Naive thymus-derived CD4-positive, alpha-beta T cell (primary cell): ENCODE measurements at regions not wholly inside any gene's neighbourhood (a gene's known extent, or its start where the extent isn't known, plus 50 kb on each side); places are given as distances from the start of the nearest gene placed in this dataset.
A peak's percentile ranks its signal among the peaks of the same experiment; 100 is the strongest.

Experiments used
- ATAC-seq: fragments of 150-1000 bp; cut with Tn5 transposase; 2 replicates; pipeline ENCODE4 v1.10.0; 2021; ENCODE audit warnings: mild to moderate bottlenecking, moderate library complexity
- CTCF ChIA-PET: fragments of 350-600 bp; sonication (Branson Sonifier 250); formaldehyde crosslinking; loops from one replicate; lab custom pipeline; 2021; ENCODE audit warnings: antibody characterized with exemption; lab: Charles Lee
- POLR2A ChIA-PET: fragments of 350-600 bp; sonication (Branson Sonifier 250); formaldehyde crosslinking; loops from one replicate; lab custom pipeline; 2021; ENCODE audit warnings: antibody characterized with exemption, inconsistent platforms; lab: Charles Lee
- DNase-seq, 9 donors: peaks; one replicate each; pipeline versions ENCODE4 v3.0.0 to v3.0.0-alpha.2; 2020 to 2022; ENCODE audit warnings: mixed read lengths in 1 of 9
- H3K27ac ChIP-seq: one replicate; pipeline ENCODE4 v1.7.0; 2013; ENCODE audit warnings: mild to moderate bottlenecking, low read depth, low read length, moderate library complexity
- H3K27me3 ChIP-seq, 2 donors: one replicate each; pipeline ENCODE4 v1.7.0; 2013; ENCODE audit warnings: low read length in 2 of 2, mild to moderate bottlenecking in 2 of 2, moderate library complexity in 2 of 2; ENCODE audit not compliant: control insufficient read depth in 2 of 2, insufficient read depth in 2 of 2
- H3K36me3 ChIP-seq, 3 experiments: 1 replicate in 2 of 3; 2 replicates in 1 of 3; pipeline ENCODE4 v1.7.0; 2013; ENCODE audit warnings: low read length in 3 of 3, mild to moderate bottlenecking in 3 of 3, moderate library complexity in 1 of 3; ENCODE audit not compliant: insufficient read depth in 3 of 3, control insufficient read depth in 2 of 3
- H3K4me1 ChIP-seq, 2 donors: one replicate each; pipeline ENCODE4 v1.7.0; 2013; ENCODE audit warnings: low read length in 2 of 2, mild to moderate bottlenecking in 2 of 2, moderate library complexity in 1 of 2; ENCODE audit not compliant: control insufficient read depth in 2 of 2, insufficient read depth in 2 of 2
- H3K4me3 ChIP-seq: 2 replicates; pipeline ENCODE4 v1.7.0; 2013; ENCODE audit warnings: mild to moderate bottlenecking, low read length
- H3K9me3 ChIP-seq, 3 experiments: 1 replicate in 2 of 3; 2 replicates in 1 of 3; pipeline ENCODE4 v1.7.0; 2013; ENCODE audit warnings: low read length in 3 of 3; ENCODE audit not compliant: control insufficient read depth in 2 of 3
- H3K27ac Mint-ChIP-seq, 9 donors: one replicate each; pipeline ENCODE4 v1.8.0; 2020 to 2022; ENCODE audit warnings: mixed read lengths in 9 of 9, mild to moderate bottlenecking in 8 of 9, moderate library complexity in 5 of 9, inconsistent platforms in 2 of 9
- H3K27me3 Mint-ChIP-seq, 5 donors: one replicate each; pipeline ENCODE4 v1.8.0; 2021 to 2022; ENCODE audit warnings: mixed read lengths in 5 of 5, mild to moderate bottlenecking in 1 of 5
- H3K36me3 Mint-ChIP-seq, 5 donors: one replicate each; pipeline ENCODE4 v1.8.0; 2020 to 2022; ENCODE audit warnings: mixed read lengths in 5 of 5, mild to moderate bottlenecking in 3 of 5, inconsistent platforms in 1 of 5
- H3K4me1 Mint-ChIP-seq, 7 donors: one replicate each; pipeline ENCODE4 v1.8.0; 2020 to 2022; ENCODE audit warnings: mixed read lengths in 7 of 7, mild to moderate bottlenecking in 3 of 7, inconsistent platforms in 1 of 7
- H3K4me3 Mint-ChIP-seq, 10 donors: one replicate each; pipeline ENCODE4 v1.8.0; 2020 to 2022; ENCODE audit warnings: mild to moderate bottlenecking in 10 of 10, mixed read lengths in 10 of 10, moderate library complexity in 6 of 10, inconsistent platforms in 2 of 10
- H3K9me3 Mint-ChIP-seq, 11 donors: one replicate each; pipeline ENCODE4 v1.8.0; 2020 to 2022; ENCODE audit warnings: mixed read lengths in 11 of 11, mild to moderate bottlenecking in 4 of 11, inconsistent platforms in 1 of 11, moderate library complexity in 1 of 11
- intact Hi-C, 2 donors: fragments of 100-400 bp; cut with micrococcal nuclease; formaldehyde crosslinking; loops; one replicate each; pipeline ENCODE4 v1.15.1; 2023

DNA sequence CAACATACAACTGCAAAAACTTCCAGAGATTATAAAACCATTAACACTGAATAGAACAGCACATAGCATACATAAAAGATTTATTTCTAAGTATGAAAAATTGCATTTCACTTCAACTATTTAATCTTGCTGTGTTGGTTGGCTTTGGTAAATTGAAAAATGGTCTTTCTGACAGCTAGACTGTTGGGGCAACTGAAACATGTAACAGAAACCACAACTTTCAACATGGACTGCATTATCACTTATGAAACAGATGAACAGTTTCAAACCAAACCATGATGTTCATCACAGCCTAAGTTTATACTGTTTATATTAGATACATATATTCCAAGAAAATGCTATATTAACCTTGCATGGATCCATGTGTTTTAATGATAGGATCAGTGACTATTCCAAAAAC lies 324.1 kb upstream of the PCDH9 start:
- Histone ChIP-seq H3K36me3 (no peaks in the 10 kb centered on the region), H3K9me3 (no peaks in the 10 kb centered on the region), H3K27me3 (no peaks in the 10 kb centered on the region), H3K4me3 (no peak overlapping the region), H3K4me1 (no peaks in the 10 kb centered on the region), H3K27ac (no peak overlapping the region)
- H3K36me3 Mint-ChIP-seq: peaks cover 0 to 4% (median 0%) of the 10 kb centered on the region in 5 donors
- intact Hi-C loops: no loop called here
- no peaks in the 10 kb centered on the region for H3K4me1 Mint-ChIP-seq
- no peak overlapping the region for H3K27ac Mint-ChIP-seq
- H3K9me3 Mint-ChIP-seq: peaks cover 3 to 20% (median 11%) of the 10 kb centered on the region in 11 donors
- CTCF ChIA-PET: no interaction called here
- no peak overlapping the region for H3K4me3 Mint-ChIP-seq
- POLR2A ChIA-PET: no interaction called here
- no peaks in the 10 kb centered on the region for H3K27me3 Mint-ChIP-seq
- no peak for DNase-seq
- ATAC-seq: peak; percentile 26

DNA sequence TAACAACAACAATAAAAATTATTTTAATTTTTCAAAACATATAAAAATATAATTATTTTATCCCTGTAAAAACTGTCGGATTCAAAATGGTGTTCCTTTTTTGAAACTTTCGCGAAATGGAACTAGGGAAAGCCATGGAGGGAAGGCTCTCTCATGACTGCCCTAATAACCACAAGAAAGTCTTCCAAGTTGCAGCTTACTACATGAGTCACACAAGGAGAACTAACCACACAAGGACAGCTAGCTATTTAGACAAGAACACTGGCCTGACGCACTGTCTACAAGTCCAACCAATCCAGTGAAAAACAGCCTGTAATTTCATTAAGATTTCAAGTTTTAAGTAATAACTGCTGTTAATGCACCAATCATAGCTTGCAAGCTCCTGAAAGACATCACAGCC lies 319.2 kb upstream of the PCDH9 start:
- Mint-ChIP-seq H3K27ac (no peak overlapping the region), H3K4me1 (no peaks in the 10 kb centered on the region), H3K36me3 (no peaks in the 10 kb centered on the region), H3K27me3 (no peaks in the 10 kb centered on the region), H3K4me3 (no peak overlapping the region), H3K9me3 (peaks cover 0 to 7% (median 2%) of the 10 kb centered on the region in 11 donors)
- Histone ChIP-seq H3K4me3 (no peak overlapping the region), H3K36me3 (no peaks in the 10 kb centered on the region), H3K9me3 (no peaks in the 10 kb centered on the region), H3K4me1 (no peaks in the 10 kb centered on the region), H3K27me3 (no peaks in the 10 kb centered on the region), H3K27ac (no peak overlapping the region)
- ATAC-seq: no peak
- intact Hi-C loops: no loop called here
- POLR2A ChIA-PET: no interaction called here
- DNase-seq: no peak
- CTCF ChIA-PET: no interaction called here

DNA sequence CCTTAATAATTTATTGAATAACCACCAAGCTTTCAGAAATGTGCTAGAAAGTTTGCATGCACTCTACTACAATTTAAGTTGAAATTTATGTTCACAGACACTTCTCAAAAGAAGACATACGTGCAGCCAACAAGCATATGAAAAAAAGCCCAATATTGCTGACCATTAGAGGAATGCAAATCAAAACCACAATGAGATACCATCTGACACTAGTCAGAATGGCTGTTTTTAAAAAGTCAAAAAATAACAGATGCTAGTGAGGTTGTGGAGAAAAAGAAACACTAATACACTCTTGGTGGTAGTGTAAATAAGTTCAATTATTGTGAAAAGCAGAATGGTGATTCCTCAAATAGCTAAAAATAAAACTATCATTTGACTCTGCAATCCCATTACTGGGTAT lies 308.8 kb upstream of the PCDH9 start:
- no peak for DNase-seq
- Histone ChIP-seq H3K4me3 (no peak overlapping the region), H3K36me3 (no peaks in the 10 kb centered on the region), H3K27me3 (no peaks in the 10 kb centered on the region), H3K4me1 (no peaks in the 10 kb centered on the region), H3K27ac (no peak overlapping the region), H3K9me3 (no peaks in the 10 kb centered on the region)
- ATAC-seq: no peak
- H3K4me3 Mint-ChIP-seq: no peak overlapping the region
- no peaks in the 10 kb centered on the region for H3K36me3 Mint-ChIP-seq
- intact Hi-C loops: no loop called here
- no peaks in the 10 kb centered on the region for H3K27me3 Mint-ChIP-seq
- H3K9me3 Mint-ChIP-seq: peaks cover 0 to 19% (median 3%) of the 10 kb centered on the region in 11 donors
- H3K27ac Mint-ChIP-seq: no peak overlapping the region
- ChIA-PET POLR2A (no interaction called here), CTCF (no interaction called here)
- H3K4me1 Mint-ChIP-seq: no peaks in the 10 kb centered on the region

DNA sequence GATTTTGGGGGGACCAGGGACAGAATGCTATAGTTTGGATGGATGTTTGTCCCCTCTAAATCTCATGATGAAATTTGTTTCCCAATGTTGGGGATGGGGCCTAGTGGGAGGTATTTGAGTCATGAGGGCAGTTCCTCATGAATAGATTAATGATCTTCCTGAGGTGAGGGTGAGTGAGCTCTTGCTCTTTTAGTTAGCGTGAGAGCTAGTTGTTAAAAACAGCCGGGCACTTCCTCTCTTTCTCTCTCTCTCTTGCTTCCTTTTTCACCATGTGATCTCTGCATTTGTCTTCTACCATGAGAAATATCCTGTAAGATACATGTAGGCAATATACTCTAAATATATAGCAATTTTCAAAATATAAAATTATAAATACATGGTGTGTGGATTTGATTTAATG lies 290.8 kb upstream of the PCDH9 start:
- H3K4me3 Mint-ChIP-seq: no peak overlapping the region
- no peaks in the 10 kb centered on the region for H3K4me1 Mint-ChIP-seq
- Histone ChIP-seq H3K4me1 (no peaks in the 10 kb centered on the region), H3K27me3 (no peaks in the 10 kb centered on the region), H3K4me3 (no peak overlapping the region), H3K9me3 (no peaks in the 10 kb centered on the region), H3K27ac (no peak overlapping the region), H3K36me3 (no peaks in the 10 kb centered on the region)
- H3K9me3 Mint-ChIP-seq: peaks cover 0 to 25% (median 9%) of the 10 kb centered on the region in 11 donors
- H3K27ac Mint-ChIP-seq: no peak overlapping the region
- ChIA-PET CTCF (no interaction called here), POLR2A (no interaction called here)
- no peaks in the 10 kb centered on the region for H3K27me3 Mint-ChIP-seq
- ATAC-seq (no peak), DNase-seq (no peak)
- intact Hi-C loops: no loop called here
- no peaks in the 10 kb centered on the region for H3K36me3 Mint-ChIP-seq

DNA sequence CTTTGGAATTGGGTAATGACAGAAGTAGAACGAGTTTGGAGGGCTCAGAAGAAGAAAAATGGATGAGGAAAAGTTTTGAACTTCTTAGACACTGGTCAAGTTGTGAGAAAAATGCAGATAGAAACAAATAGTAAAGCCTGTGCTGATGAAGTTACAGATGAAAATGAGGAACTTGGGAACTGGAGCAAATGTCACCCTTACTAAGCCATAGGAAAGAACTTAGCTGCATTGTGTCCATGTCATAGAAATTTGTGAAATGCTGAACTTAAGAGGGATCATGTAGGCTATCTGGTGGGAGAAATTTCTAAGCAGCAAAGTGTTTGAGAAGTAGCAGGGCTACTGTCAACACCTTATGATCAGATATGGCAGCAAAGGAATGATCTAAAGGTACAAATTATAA lies 289.2 kb upstream of the PCDH9 start:
- ATAC-seq: no peak
- Mint-ChIP-seq H3K27ac (no peak overlapping the region), H3K36me3 (no peaks in the 10 kb centered on the region), H3K27me3 (no peaks in the 10 kb centered on the region), H3K4me3 (no peak overlapping the region), H3K9me3 (peaks cover 0 to 14% (median 6%) of the 10 kb centered on the region in 11 donors), H3K4me1 (no peaks in the 10 kb centered on the region)
- no peak overlapping the region for H3K27ac ChIP-seq
- H3K4me1 ChIP-seq: no peaks in the 10 kb centered on the region
- DNase-seq: no peak
- no peaks in the 10 kb centered on the region for H3K27me3 ChIP-seq
- intact Hi-C loops: no loop called here
- H3K9me3 ChIP-seq: no peaks in the 10 kb centered on the region
- CTCF ChIA-PET: no interaction called here
- H3K4me3 ChIP-seq: no peak overlapping the region
- POLR2A ChIA-PET: no interaction called here
- no peaks in the 10 kb centered on the region for H3K36me3 ChIP-seq

DNA sequence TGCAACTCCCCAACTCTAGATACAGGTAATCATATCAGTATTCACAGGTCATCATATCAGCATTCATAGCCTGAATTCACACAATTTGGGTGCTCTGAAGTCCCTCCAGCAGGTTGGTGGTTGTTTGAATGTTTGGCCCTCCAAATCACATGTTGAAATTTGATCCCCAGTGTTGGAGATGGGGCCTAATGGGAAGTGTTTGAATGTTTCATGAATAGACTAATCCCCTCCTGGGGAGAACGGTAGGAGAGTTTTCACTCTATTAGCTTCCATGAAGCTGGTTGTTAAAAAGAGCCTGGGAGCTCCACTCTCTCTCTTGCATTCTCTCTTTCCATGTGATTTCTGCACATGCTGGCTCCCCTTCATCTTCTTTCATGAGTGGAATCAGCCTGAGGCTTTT lies 288.6 kb upstream of the PCDH9 start:
- Mint-ChIP-seq H3K27ac (no peak overlapping the region), H3K36me3 (no peaks in the 10 kb centered on the region), H3K4me3 (no peak overlapping the region), H3K9me3 (peaks cover 0 to 14% (median 5%) of the 10 kb centered on the region in 11 donors), H3K27me3 (no peaks in the 10 kb centered on the region), H3K4me1 (no peaks in the 10 kb centered on the region)
- no peak for DNase-seq
- ChIA-PET CTCF (no interaction called here), POLR2A (no interaction called here)
- intact Hi-C loops: no loop called here
- no peaks in the 10 kb centered on the region for H3K36me3 ChIP-seq
- H3K4me1 ChIP-seq: no peaks in the 10 kb centered on the region
- H3K27ac ChIP-seq: no peak overlapping the region
- H3K9me3 ChIP-seq: no peaks in the 10 kb centered on the region
- no peak for ATAC-seq
- H3K27me3 ChIP-seq: no peaks in the 10 kb centered on the region
- no peak overlapping the region for H3K4me3 ChIP-seq

DNA sequence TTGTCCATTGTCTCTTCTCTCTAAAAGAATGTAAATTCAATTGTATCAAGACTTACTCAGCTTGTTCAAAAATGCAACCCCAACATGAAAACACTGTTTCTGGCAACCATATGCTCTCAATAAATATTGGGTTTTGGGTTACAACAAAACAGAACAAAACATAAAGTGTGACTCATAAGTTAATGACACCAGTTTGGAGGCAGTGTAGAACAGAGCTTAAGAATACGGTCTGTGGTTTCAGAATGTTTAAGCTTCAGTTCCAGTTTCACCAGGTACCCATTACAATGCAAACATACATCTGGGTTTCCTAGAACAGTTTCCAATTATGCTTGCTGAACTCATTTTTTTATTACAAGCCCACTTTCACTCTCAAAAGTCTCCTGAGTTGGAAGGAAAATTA lies 285.8 kb upstream of the PCDH9 start:
- POLR2A ChIA-PET: no interaction called here

More for the DNA sequence above, 285.8 kb upstream of the PCDH9 start:
- Histone ChIP-seq H3K27me3 (no peaks in the 10 kb centered on the region), H3K4me3 (no peak overlapping the region), H3K4me1 (no peaks in the 10 kb centered on the region), H3K27ac (no peak overlapping the region), H3K36me3 (no peaks in the 10 kb centered on the region), H3K9me3 (no peaks in the 10 kb centered on the region)
- ATAC-seq (no peak), DNase-seq (no peak)
- Mint-ChIP-seq H3K27me3 (no peaks in the 10 kb centered on the region), H3K36me3 (no peaks in the 10 kb centered on the region), H3K9me3 (peaks cover 0 to 13% (median 4%) of the 10 kb centered on the region in 11 donors), H3K4me3 (no peak overlapping the region), H3K4me1 (no peaks in the 10 kb centered on the region), H3K27ac (no peak overlapping the region)
- CTCF ChIA-PET: no interaction called here
- intact Hi-C loops: no loop called here
